Right lobe of liver (tissue), 4 donors: ENCODE measurements at regions not wholly inside any gene's neighbourhood (a gene's known extent, or its start where the extent isn't known, plus 50 kb on each side); places are given as distances from the start of the nearest gene placed in this dataset.

Source experiments
- CTCF ChIP-seq, 4 donors: fragments of 200-600 bp in 3 of 4; fragments of 450-650 bp in 1 of 4; IDR thresholded peaks; one replicate each; pipeline versions ENCODE4 v1.5.1 to v1.8.0; 2016 to 2022; ENCODE audit warnings: antibody characterized with exemption in 4 of 4, mild to moderate bottlenecking in 2 of 4
- POLR2A ChIP-seq: fragments of 450-650 bp; IDR thresholded peaks from one replicate; pipeline ENCODE4 v1.6.1; 2017; ENCODE audit warnings: antibody characterized with exemption, mild to moderate bottlenecking
- donor health status: DM: no; HTN: no; CAD: no.
- donor health status: DM: no; HTN: no; CAD: no.
- donor health status: DM: no; HTN: yes; CAD: no.

- TF ChIP-seq CTCF (IDR thresholded peaks at IDR 0.05) (no peak), POLR2A (no peak)
Measured at GRCh38 chrX:81876437-81876836, 674.5 kb downstream of the SH3BGRL start.
